Heart right ventricle (tissue), 16 donors: ENCODE measurements at regions not wholly inside any gene's neighbourhood (a gene's known extent, or its start where the extent isn't known, plus 50 kb on each side); places are given as distances from the start of the nearest gene placed in this dataset.

Experiments used
- ATAC-seq, 8 donors: fragments of 200-7000 bp; cut with Tn5 transposase; one replicate each; pipeline ENCODE4 v1.9.1; 2020; ENCODE audit warnings: mild to moderate bottlenecking in 8 of 8, moderate library complexity in 8 of 8, moderate number of reproducible peaks in 1 of 8
- DNase-seq, 2 donors: peaks; one replicate each; pipeline ENCODE4 v3.0.0-alpha.2; 2020
- H3K27ac ChIP-seq, 10 donors: fragments of 200-600 bp; sonication (generic) in 2 of 10; one replicate each; pipeline versions ENCODE4 v1.5.0 to v1.8.0; 2020 to 2022; ENCODE audit warnings: mild to moderate bottlenecking in 3 of 10
- H3K27me3 ChIP-seq, 7 donors: fragments of 200-600 bp; one replicate each; pipeline ENCODE4 v1.8.0; 2021 to 2022; ENCODE audit warnings: mild to moderate bottlenecking in 2 of 7
- H3K36me3 ChIP-seq, 9 donors: fragments of 200-600 bp; sonication (generic) in 1 of 9; one replicate each; pipeline versions ENCODE4 v1.5.0 to v1.8.0; 2020 to 2022; ENCODE audit warnings: mild to moderate bottlenecking in 2 of 9
- H3K4me1 ChIP-seq, 9 donors: fragments of 200-600 bp; sonication (generic) in 1 of 9; one replicate each; pipeline versions ENCODE4 v1.5.0 to v1.8.0; 2020 to 2022; ENCODE audit warnings: mild to moderate bottlenecking in 4 of 9
- H3K4me3 ChIP-seq, 10 donors: fragments of 200-600 bp; sonication (generic) in 2 of 10; one replicate each; pipeline versions ENCODE4 v1.5.0 to v1.8.0; 2020 to 2022; ENCODE audit warnings: mild to moderate bottlenecking in 7 of 10, moderate library complexity in 2 of 10
- H3K9me3 ChIP-seq, 11 donors: fragments of 200-600 bp in 10 of 11; sonication (generic) in 2 of 11; one replicate each; pipeline versions ENCODE4 v1.5.0 to v1.8.0; 2013 to 2022; ENCODE audit warnings: mild to moderate bottlenecking in 2 of 11, control low read depth in 1 of 11, moderate library complexity in 1 of 11
- CTCF ChIP-seq, 9 donors: fragments of 200-600 bp; sonication (generic) in 2 of 9; IDR thresholded peaks; one replicate each; pipeline versions ENCODE4 v1.5.0 to v1.8.0; 2021 to 2022; ENCODE audit warnings: antibody characterized with exemption in 9 of 9, mild to moderate bottlenecking in 5 of 9, moderate library complexity in 1 of 9
- WGBS, 2 donors: extraction: QIAGEN DNeasy Blood & Tissue Kit; methylation state at CpG; one replicate each; pipeline ENCODE4 v1.1.7; 2013; ENCODE audit warnings: inconsistent platforms in 1 of 2; 5-methylcytosine and 5-hydroxymethylcytosine counted together
- intact Hi-C, 10 donors: fragments of 100-400 bp; cut with DNase I; formaldehyde crosslinking; loops; one replicate each; pipeline versions ENCODE4 v1.11.1 to v1.14.2; 2022
- donor health status: Arrhythmogenic right ventricular cardiomyopathy.
- donor health status: ischemic (EF 13 %, LVEDD 7.1; RV severe dilation, severe dysfunction).
- donor health status: healthy with polysubstance abuse.
- donor health status: DM: no; HTN: yes; CAD: no.
- donor health status: DM: no; HTN: no; CAD: no.
- donor health status: ischemic (EF 25% LVEDD 6.9; RV normal size, moderate dysfunction).
- donor health status: ischemic (EF 25% LVEDD 5.7; RV mildly dilated, moderate dysfunction).
- donor health status: healthy.
- donor health status: DM: yes; HTN: yes; CAD: no.
- donor health status: Ischemic cardiomyopathy.
- donor health status: ischemic (EF 35%, LVEDD 5.7; RV mildly dilated, moderate dysfunction).
- donor health status: nonischemic (EF 11% LVEDD 7.7; RV severe dilation, severe dysfunction).
- donor health status: DM: yes; HTN: yes; CAD: no.
- donor health status: PGD.
- donor health status: ischemic (EF 29% LVEDD 5.4; RV normal size, mild dysfunction).
- donor health status: nonischemic (EF 23%, LVEDD 6.1; RV moderate dilation, normal function).

- H3K36me3 ChIP-seq = no peaks in the 10 kb centered on the region
- peaks cover 0 to 18% (median under 1%) of the 10 kb centered on the region in 11 donors for H3K9me3 ChIP-seq
- ATAC-seq = no peak
- 92% methylated on average over 5 of the region's 5 CpGs for WGBS, 2 donors
- no peak for TF ChIP-seq CTCF (IDR thresholded peaks at IDR 0.05)
- no peak overlapping the region for H3K27ac ChIP-seq
- intact Hi-C loops = no loop called here
- H3K4me3 ChIP-seq = no peak overlapping the region
- H3K4me1 ChIP-seq = peaks cover 0 to 9% (median 4%) of the 10 kb centered on the region in 9 donors
- DNase-seq = no peak
- H3K27me3 ChIP-seq = no peaks in the 10 kb centered on the region
Measured at GRCh38 chr6:110550353-110550752, 73.9 kb upstream of the SLC22A16 start.

GRCh38 chr6:110549277-110549676 lies 72.9 kb upstream of the SLC22A16 start:
- no peaks in the 10 kb centered on the region for H3K36me3 ChIP-seq
- H3K9me3 ChIP-seq = peaks cover 0 to 25% (median 4%) of the 10 kb centered on the region in 11 donors
- H3K4me1 ChIP-seq = peaks cover 0 to 12% (median 4%) of the 10 kb centered on the region in 9 donors
- H3K27me3 ChIP-seq = no peaks in the 10 kb centered on the region
- no peak overlapping the region for H3K27ac ChIP-seq
- DNase-seq (no peak), ATAC-seq (no peak)
- no peak for TF ChIP-seq CTCF (IDR thresholded peaks at IDR 0.05)
- intact Hi-C loops = loop anchor here in 1 of 10 donors (10.0 kb wide), 1 partner anchor 266 kb away; the partner anchor contains the start of gene CDK19
- no peak overlapping the region for H3K4me3 ChIP-seq
- 89 to 90% methylated on average over 5 of the region's 5 CpGs for WGBS, 2 donors

- peaks cover 3 to 22% (median 12%) of the 10 kb centered on the region in 9 donors for H3K4me1 ChIP-seq
- peak overlapping the region in 3 of 10 donors; percentile 9 to 28 (median 10) for H3K27ac ChIP-seq
- DNase-seq (no peak), ATAC-seq (no peak)
- 47 to 65% methylated on average over 3 of the region's 3 CpGs for WGBS, 2 donors
- H3K36me3 ChIP-seq = no peaks in the 10 kb centered on the region
- H3K4me3 ChIP-seq = no peak overlapping the region
- peaks cover 0 to 25% (median 4%) of the 10 kb centered on the region in 11 donors for H3K9me3 ChIP-seq
- H3K27me3 ChIP-seq = no peaks in the 10 kb centered on the region
- no peak for TF ChIP-seq CTCF (IDR thresholded peaks at IDR 0.05)
- intact Hi-C loops = loop anchor here in 1 of 10 donors (10.0 kb wide), 1 partner anchor 267 kb away; the partner anchor contains the start of gene CDK19
Measured at GRCh38 chr6:110548110-110548847, 71.9 kb upstream of the SLC22A16 start.

GRCh38 chr6:110547266-110547964 lies 71.0 kb upstream of the SLC22A16 start:
- Histone ChIP-seq H3K27me3 (no peaks in the 10 kb centered on the region), H3K9me3 (peaks cover 0 to 22% (median 4%) of the 10 kb centered on the region in 11 donors), H3K4me3 (no peak overlapping the region), H3K4me1 (peaks cover 9 to 30% (median 21%) of the 10 kb centered on the region in 9 donors), H3K36me3 (no peaks in the 10 kb centered on the region), H3K27ac (no peak overlapping the region)
- WGBS, 2 donors = 52 to 73% methylated on average over 1 of the region's 1 CpG
- intact Hi-C loops = loop anchor here in 1 of 10 donors (10.0 kb wide), 1 partner anchor 267 kb away; the partner anchor contains the start of gene CDK19
- no peak for TF ChIP-seq CTCF (IDR thresholded peaks at IDR 0.05)
- DNase-seq (no peak), ATAC-seq (no peak)
